Kidney epithelial cell (primary cell): ENCODE measurements at regions not wholly inside any gene's neighbourhood (a gene's known extent, or its start where the extent isn't known, plus 50 kb on each side); places are given as distances from the start of the nearest gene placed in this dataset.

Experiments used
- DNase-seq: peaks from one replicate; pipeline ENCODE4 v3.0.0-alpha.2; 2010; ENCODE audit warnings: low read depth
- H3K27me3 ChIP-seq: 2 replicates; pipeline ENCODE4 v1.6.0; 2011; ENCODE audit warnings: low read length; ENCODE audit not compliant: control insufficient read depth, insufficient read depth
- H3K36me3 ChIP-seq: 2 replicates; pipeline ENCODE4 v1.5.1; 2011; ENCODE audit warnings: low read length; ENCODE audit not compliant: control insufficient read depth, insufficient read depth
- H3K4me3 ChIP-seq: 2 replicates; pipeline ENCODE4 v1.5.1; 2011; ENCODE audit warnings: low read depth, mild to moderate bottlenecking, control low read depth, low read length
- CTCF ChIP-seq: IDR thresholded peaks from 2 replicates; pipeline ENCODE4 v1.5.1; 2011; ENCODE audit warnings: mild to moderate bottlenecking, moderate library complexity, low read length, control low read depth, inconsistent platforms; ENCODE audit not compliant: insufficient read depth, poor library complexity, severe bottlenecking

DNA sequence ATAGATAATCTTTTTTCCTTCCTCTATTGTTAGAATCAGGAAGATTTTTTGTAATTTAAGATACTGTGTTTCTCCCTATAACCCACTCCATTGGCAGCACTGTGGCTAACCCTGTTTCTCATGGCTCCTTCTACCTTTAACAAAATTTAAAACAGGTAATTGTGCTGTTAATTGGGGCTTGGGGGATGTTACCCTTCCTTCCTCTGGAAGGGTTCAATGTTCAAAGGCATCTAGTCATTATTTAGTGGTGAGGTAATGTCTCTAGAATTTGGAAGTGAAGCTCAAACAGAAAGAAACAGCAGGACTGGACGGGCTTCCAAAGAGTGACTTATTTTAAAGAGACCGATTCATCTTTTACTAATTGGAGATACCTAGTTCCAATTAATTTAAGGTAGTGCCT is 166.4 kb downstream of the TRIML1 start:
- no peak for TF ChIP-seq CTCF
- no peaks in the 10 kb centered on the region for H3K36me3 ChIP-seq

GRCh38 chr4:188307591-188307990 is 168.3 kb downstream of the TRIML1 start:
- Histone ChIP-seq H3K27me3 (no peaks in the 10 kb centered on the region), H3K36me3 (no peaks in the 10 kb centered on the region), H3K4me3 (no peak overlapping the region)
- TF ChIP-seq CTCF: no peak
- DNase-seq: no peak

More for the DNA sequence above, 166.4 kb downstream of the TRIML1 start:
- H3K27me3 ChIP-seq: no peaks in the 10 kb centered on the region
- no peak overlapping the region for H3K4me3 ChIP-seq
- no peak for DNase-seq

DNA sequence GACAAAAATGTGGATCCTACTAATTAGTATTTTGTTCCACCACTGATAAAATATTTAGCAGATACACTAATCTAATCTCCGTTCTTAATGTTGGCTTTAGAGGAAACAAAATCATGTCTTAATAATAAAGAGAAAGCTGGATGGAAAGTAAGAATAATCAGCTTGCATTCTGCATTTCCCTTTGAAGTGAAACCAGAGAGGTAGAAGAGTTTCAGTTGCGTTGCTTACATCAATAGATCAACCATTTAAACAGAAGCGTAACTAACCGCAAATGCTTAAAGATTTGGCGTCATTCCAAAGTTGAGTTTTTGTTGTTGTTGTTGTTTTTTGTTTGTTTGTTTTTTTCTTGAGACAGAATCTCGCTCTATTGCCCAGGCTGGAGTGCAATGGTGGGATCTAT is 168.9 kb downstream of the TRIML1 start:
- no peaks in the 10 kb centered on the region for H3K36me3 ChIP-seq
- H3K4me3 ChIP-seq: no peak overlapping the region
- no peak for TF ChIP-seq CTCF
- no peaks in the 10 kb centered on the region for H3K27me3 ChIP-seq
- no peak for DNase-seq

DNA sequence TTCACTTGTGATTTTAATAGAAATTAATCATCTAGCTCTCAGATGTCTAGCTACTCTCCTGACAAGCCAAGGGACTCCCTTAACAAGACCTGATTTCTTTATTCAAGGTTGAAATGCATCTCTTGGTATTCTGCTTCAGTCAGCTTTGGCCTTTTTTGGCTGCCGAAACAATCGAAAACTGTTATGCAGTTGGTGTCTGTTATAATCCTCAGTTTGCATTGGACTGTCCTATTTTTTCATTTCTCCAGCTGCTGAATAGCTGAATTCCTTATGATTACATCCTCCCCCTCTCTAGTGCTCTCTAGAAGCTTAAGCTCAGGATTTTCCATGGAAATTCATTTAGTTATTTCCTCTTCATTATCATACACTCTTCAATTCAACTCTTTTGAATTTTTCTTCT is 177.2 kb downstream of the TRIML1 start:
- Histone ChIP-seq H3K4me3 (no peak overlapping the region), H3K36me3 (no peaks in the 10 kb centered on the region), H3K27me3 (no peaks in the 10 kb centered on the region)
- no peak for TF ChIP-seq CTCF
- DNase-seq: no peak

DNA sequence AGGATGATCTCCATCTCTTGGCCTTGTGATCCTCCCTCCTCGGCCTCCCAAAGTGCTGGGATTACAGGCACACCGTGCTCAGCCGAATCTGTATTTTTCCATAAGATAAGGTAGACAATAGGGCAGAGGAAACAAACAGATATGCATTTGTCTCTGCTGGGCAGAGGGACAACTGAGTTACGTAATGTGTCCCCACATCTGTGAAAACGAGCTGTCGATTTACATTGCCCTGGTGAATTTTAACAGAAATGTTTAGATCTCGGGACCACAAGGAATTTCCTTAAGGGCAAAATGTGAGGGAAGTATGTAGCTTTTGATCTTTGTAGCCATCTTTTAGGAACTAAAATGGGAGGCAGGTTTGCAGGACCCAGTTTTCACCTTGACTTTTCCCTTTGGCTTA is 189.7 kb downstream of the TRIML1 start:
- DNase-seq: no peak
- no peak overlapping the region for H3K4me3 ChIP-seq
- no peak for TF ChIP-seq CTCF
- H3K36me3 ChIP-seq: no peaks in the 10 kb centered on the region
- H3K27me3 ChIP-seq: no peaks in the 10 kb centered on the region

DNA sequence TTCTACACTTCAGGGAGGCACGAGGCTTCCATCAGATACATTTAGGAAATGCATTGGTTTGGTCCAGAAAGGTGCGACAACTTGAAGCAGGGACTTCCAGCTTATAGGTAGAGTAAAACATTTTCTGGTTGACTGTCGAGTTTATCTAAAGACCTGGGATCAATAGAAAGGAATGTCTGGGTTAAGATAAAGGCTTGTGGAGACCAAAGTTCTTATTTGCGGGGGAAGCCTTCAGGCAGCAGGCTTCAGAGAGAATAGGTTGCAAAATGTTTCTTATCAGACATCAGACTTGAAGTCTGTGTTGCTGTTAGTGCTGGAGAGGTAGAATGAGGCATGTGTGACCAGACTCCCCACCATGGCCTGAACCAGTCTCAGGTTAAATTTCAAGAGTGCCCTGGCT is 190.3 kb downstream of the TRIML1 start:
- TF ChIP-seq CTCF: no peak

More for the DNA sequence above, 190.3 kb downstream of the TRIML1 start:
- DNase-seq: no peak
- H3K4me3 ChIP-seq: no peak overlapping the region
- H3K27me3 ChIP-seq: no peaks in the 10 kb centered on the region
- H3K36me3 ChIP-seq: no peaks in the 10 kb centered on the region
